ENCODE measurements at regions not wholly inside any gene's neighbourhood (a gene's known extent, or its start where the extent isn't known, plus 50 kb on each side); places are given as distances from the start of the nearest gene placed in this dataset.

- TF ChIP-seq, protein P1, sequence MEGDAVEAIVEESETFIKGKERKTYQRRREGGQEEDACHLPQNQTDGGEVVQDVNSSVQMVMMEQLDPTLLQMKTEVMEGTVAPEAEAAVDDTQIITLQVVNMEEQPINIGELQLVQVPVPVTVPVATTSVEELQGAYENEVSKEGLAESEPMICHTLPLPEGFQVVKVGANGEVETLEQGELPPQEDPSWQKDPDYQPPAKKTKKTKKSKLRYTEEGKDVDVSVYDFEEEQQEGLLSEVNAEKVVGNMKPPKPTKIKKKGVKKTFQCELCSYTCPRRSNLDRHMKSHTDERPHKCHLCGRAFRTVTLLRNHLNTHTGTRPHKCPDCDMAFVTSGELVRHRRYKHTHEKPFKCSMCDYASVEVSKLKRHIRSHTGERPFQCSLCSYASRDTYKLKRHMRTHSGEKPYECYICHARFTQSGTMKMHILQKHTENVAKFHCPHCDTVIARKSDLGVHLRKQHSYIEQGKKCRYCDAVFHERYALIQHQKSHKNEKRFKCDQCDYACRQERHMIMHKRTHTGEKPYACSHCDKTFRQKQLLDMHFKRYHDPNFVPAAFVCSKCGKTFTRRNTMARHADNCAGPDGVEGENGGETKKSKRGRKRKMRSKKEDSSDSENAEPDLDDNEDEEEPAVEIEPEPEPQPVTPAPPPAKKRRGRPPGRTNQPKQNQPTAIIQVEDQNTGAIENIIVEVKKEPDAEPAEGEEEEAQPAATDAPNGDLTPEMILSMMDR (IDR thresholded peaks at IDR 0.05) = no peak
- H3K4me1 ChIP-seq = no peaks in the 10 kb centered on the region
- intact Hi-C loops (cut with DNase I) = no loop called here
- H3K27ac ChIP-seq = no peak overlapping the region
- no peaks in the 10 kb centered on the region for H3K36me3 ChIP-seq
- H3K9me3 ChIP-seq = no peaks in the 10 kb centered on the region
- no peak for DNase-seq
- H3K27me3 ChIP-seq = no peaks in the 10 kb centered on the region
- no peak for ATAC-seq
- no peak overlapping the region for H3K4me3 ChIP-seq
These were observed 254.8 kb upstream of the SOX11 start for GRCh38 chr2:5437375-5437774.

DNA sequence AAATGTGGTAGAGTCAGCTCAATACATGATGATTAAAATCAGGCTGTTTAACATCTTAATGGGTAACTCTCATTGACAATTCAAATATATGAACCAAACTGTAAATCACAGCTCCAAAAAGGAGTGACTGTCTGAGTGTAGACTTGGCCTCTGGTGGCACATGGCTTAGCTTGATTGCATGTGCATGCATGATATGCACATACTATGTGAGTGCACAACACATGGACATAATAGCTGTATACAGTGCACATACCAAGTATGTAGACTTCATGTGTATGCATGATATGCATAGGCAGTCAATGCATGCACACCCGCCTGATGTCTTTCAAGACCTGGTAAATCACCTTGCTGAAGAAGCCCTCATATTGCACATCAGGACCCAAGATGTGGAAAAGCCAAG lies 252.0 kb upstream of the SOX11 start:
- H3K4me1 ChIP-seq = no peaks in the 10 kb centered on the region
- DNase-seq = no peak
- intact Hi-C loops (cut with DNase I) = no loop called here
- no peaks in the 10 kb centered on the region for H3K27me3 ChIP-seq
- TF ChIP-seq, protein P1 (IDR thresholded peaks at IDR 0.05) = no peak
- no peak for ATAC-seq
- H3K4me3 ChIP-seq = no peak overlapping the region
- no peaks in the 10 kb centered on the region for H3K36me3 ChIP-seq
- H3K9me3 ChIP-seq = no peaks in the 10 kb centered on the region
- H3K27ac ChIP-seq = no peak overlapping the region

GRCh38 chr2:5442736-5443135 lies 249.4 kb upstream of the SOX11 start:
- no peak for ATAC-seq
- no peak for DNase-seq
- Histone ChIP-seq H3K4me1 (no peaks in the 10 kb centered on the region), H3K27ac (no peak overlapping the region), H3K27me3 (no peaks in the 10 kb centered on the region), H3K9me3 (no peaks in the 10 kb centered on the region), H3K4me3 (no peak overlapping the region), H3K36me3 (no peaks in the 10 kb centered on the region)
- intact Hi-C loops (cut with DNase I) = no loop called here
- TF ChIP-seq, protein P1 (IDR thresholded peaks at IDR 0.05) = no peak

- intact Hi-C loops (cut with DNase I) = no loop called here
- Histone ChIP-seq H3K36me3 (no peaks in the 10 kb centered on the region), H3K27ac (no peak overlapping the region), H3K4me3 (no peak overlapping the region), H3K4me1 (no peaks in the 10 kb centered on the region), H3K9me3 (no peaks in the 10 kb centered on the region), H3K27me3 (no peaks in the 10 kb centered on the region)
- DNase-seq (no peak), ATAC-seq (no peak)
- TF ChIP-seq, protein P1 (IDR thresholded peaks at IDR 0.05) = no peak
These were observed 248.0 kb upstream of the SOX11 start for GRCh38 chr2:5444168-5444567.

DNA sequence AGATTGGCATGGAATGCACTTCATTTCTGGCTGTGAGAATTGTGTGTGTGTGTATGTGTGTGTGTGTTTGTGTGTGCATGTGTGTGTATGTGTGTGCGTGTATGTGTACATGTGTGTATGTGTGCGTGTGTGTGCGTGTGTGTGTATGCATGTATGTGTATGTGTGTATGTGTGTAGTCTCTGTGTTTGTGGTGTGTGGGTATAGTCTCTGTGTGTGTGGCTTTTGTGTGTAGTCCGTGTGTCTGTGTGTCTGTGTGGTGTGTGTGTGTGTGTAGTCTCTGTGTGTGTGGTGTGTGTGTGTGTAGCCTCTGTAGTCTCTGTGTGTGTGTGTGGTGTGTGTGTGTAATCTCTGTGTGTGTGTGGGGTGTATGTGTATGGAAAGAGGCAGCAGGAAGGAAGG lies 247.3 kb upstream of the SOX11 start:
- ATAC-seq = no peak
- H3K9me3 ChIP-seq = no peaks in the 10 kb centered on the region
- no peaks in the 10 kb centered on the region for H3K36me3 ChIP-seq
- no peak overlapping the region for H3K27ac ChIP-seq
- TF ChIP-seq, protein P1 (IDR thresholded peaks at IDR 0.05) = no peak
- intact Hi-C loops (cut with DNase I) = no loop called here
- H3K4me3 ChIP-seq = no peak overlapping the region
- no peak for DNase-seq
- H3K27me3 ChIP-seq = no peaks in the 10 kb centered on the region
- no peaks in the 10 kb centered on the region for H3K4me1 ChIP-seq

GRCh38 chr2:5449867-5450266 lies 242.3 kb upstream of the SOX11 start:
- H3K27ac ChIP-seq = no peak overlapping the region
- H3K27me3 ChIP-seq = no peaks in the 10 kb centered on the region
- no peaks in the 10 kb centered on the region for H3K4me1 ChIP-seq
- no peak for ATAC-seq
- no peaks in the 10 kb centered on the region for H3K9me3 ChIP-seq
- H3K36me3 ChIP-seq = no peaks in the 10 kb centered on the region
- no peak overlapping the region for H3K4me3 ChIP-seq
- no peak for DNase-seq
- TF ChIP-seq, protein P1 (IDR thresholded peaks at IDR 0.05) = no peak
- intact Hi-C loops (cut with DNase I) = no loop called here

Data from upper lobe of right lung (tissue), 1 donor.